ENCODE measurements at regions not wholly inside any gene's neighbourhood (a gene's known extent, or its start where the extent isn't known, plus 50 kb on each side); places are given as distances from the start of the nearest gene placed in this dataset.

DNA sequence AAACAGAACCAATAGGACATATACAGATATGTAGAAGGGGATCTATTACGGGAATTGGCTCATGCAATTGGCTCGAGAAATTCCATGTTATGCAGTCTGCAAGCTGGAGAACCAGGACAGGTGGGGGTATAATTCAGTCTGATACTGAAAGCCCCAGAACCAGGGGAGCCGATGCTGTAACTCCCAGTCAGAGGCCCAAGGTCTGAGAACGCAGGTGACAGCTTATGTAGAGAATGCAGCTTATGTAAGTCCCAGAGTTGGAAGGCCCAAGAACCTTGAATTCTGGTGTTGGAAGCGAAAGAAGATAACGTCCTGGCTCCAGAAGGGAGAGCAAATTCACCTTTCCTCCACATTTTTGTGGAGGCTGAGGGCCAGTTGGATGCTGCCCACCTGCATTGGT is 62.7 kb downstream of the CCNL1 start:
- no peak for TF ChIP-seq POLR2AphosphoS5 (IDR thresholded peaks at IDR 0.05; ENCODE audit: low read depth, low read length)
- TF ChIP-seq SIN3A (IDR thresholded peaks at IDR 0.05; ENCODE audit: borderline replicate concordance, insufficient read depth, low read depth, low read length), result no peak
- no peak for TF ChIP-seq TCF7L2 (IDR thresholded peaks at IDR 0.05; ENCODE audit: low read depth, low read length)
- TF ChIP-seq, protein P1, sequence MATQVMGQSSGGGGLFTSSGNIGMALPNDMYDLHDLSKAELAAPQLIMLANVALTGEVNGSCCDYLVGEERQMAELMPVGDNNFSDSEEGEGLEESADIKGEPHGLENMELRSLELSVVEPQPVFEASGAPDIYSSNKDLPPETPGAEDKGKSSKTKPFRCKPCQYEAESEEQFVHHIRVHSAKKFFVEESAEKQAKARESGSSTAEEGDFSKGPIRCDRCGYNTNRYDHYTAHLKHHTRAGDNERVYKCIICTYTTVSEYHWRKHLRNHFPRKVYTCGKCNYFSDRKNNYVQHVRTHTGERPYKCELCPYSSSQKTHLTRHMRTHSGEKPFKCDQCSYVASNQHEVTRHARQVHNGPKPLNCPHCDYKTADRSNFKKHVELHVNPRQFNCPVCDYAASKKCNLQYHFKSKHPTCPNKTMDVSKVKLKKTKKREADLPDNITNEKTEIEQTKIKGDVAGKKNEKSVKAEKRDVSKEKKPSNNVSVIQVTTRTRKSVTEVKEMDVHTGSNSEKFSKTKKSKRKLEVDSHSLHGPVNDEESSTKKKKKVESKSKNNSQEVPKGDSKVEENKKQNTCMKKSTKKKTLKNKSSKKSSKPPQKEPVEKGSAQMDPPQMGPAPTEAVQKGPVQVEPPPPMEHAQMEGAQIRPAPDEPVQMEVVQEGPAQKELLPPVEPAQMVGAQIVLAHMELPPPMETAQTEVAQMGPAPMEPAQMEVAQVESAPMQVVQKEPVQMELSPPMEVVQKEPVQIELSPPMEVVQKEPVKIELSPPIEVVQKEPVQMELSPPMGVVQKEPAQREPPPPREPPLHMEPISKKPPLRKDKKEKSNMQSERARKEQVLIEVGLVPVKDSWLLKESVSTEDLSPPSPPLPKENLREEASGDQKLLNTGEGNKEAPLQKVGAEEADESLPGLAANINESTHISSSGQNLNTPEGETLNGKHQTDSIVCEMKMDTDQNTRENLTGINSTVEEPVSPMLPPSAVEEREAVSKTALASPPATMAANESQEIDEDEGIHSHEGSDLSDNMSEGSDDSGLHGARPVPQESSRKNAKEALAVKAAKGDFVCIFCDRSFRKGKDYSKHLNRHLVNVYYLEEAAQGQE (IDR thresholded peaks at IDR 0.05; ENCODE audit: insufficient read depth in 1 of 2, low read depth in 2 of 2, low read length in 1 of 2), result no peak
- TF ChIP-seq, protein P2, sequence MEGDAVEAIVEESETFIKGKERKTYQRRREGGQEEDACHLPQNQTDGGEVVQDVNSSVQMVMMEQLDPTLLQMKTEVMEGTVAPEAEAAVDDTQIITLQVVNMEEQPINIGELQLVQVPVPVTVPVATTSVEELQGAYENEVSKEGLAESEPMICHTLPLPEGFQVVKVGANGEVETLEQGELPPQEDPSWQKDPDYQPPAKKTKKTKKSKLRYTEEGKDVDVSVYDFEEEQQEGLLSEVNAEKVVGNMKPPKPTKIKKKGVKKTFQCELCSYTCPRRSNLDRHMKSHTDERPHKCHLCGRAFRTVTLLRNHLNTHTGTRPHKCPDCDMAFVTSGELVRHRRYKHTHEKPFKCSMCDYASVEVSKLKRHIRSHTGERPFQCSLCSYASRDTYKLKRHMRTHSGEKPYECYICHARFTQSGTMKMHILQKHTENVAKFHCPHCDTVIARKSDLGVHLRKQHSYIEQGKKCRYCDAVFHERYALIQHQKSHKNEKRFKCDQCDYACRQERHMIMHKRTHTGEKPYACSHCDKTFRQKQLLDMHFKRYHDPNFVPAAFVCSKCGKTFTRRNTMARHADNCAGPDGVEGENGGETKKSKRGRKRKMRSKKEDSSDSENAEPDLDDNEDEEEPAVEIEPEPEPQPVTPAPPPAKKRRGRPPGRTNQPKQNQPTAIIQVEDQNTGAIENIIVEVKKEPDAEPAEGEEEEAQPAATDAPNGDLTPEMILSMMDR (IDR thresholded peaks at IDR 0.05), result no peak
- intact Hi-C loops (cut with micrococcal nuclease; ENCODE audit: unreplicated experiment) (no loop called here), in situ Hi-C loops (cut with HindIII; ENCODE audit: low pct_unique_long_range_greater_than_20kb, low sequenced_read_pairs) (no loop called here)
- BruUV-seq (replicated peaks), result no TSS peak
- DNase-seq (ENCODE audit: low read depth, low spot score), result no peak
- no peak for ATAC-seq
- CTCF ChIA-PET, result interaction anchor here (0.6 to 1.2 kb wide), 2 partner anchors 11 to 22 kb away, joined by 5 to 7 read pairs; no protein-coding TSS in a partner anchor
- Histone ChIP-seq H3K36me3 (ENCODE audit: control insufficient read depth, insufficient read depth, low read length) (no peaks in the 10 kb centered on the region), H3K4me1 (ENCODE audit: control insufficient read depth, insufficient read depth, low read length) (no peaks in the 10 kb centered on the region), H3K27me3 (ENCODE audit: control insufficient read depth, insufficient read depth, low read length) (no peaks in the 10 kb centered on the region), H3K27ac (ENCODE audit: low read length) (no peak overlapping the region), H3K9me3 (ENCODE audit: control insufficient read depth, insufficient read depth, low read depth, low read length) (no peaks in the 10 kb centered on the region), H3K4me3 (ENCODE audit: low read depth in 2 of 2, low read length in 2 of 2) (no peak overlapping the region)
- POLR2A ChIA-PET, result no interaction called here

DNA sequence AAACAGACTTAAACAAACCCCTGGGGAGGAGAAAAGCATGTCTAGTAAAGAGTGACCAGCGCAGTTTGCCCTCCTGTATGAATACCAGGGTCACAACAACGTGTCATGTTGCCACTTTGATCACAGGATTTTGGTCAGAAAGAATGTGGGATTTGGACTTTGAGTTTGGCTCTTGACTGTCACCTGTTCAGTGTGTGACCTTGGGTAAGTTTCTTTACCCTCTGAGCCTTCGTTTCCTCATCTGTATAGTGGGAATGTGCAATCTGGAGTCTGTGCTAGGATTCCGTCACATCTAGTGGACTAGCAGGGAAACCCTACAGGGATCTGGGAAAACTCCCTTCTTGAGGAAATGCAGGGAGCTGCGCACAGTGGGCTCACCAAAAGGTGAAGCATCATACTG is 63.6 kb downstream of the CCNL1 start:
- no peak for DNase-seq (ENCODE audit: low read depth, low spot score)
- ChIA-PET CTCF (no interaction called here), POLR2A (no interaction called here)
- in situ Hi-C loops (cut with HindIII; ENCODE audit: low pct_unique_long_range_greater_than_20kb, low sequenced_read_pairs) (no loop called here), intact Hi-C loops (cut with micrococcal nuclease; ENCODE audit: unreplicated experiment) (no loop called here)
- H3K9me3 ChIP-seq (ENCODE audit: control insufficient read depth, insufficient read depth, low read depth, low read length), result no peaks in the 10 kb centered on the region
- no peak overlapping the region for H3K4me3 ChIP-seq (ENCODE audit: low read depth in 2 of 2, low read length in 2 of 2)
- no peak for ATAC-seq
- H3K27me3 ChIP-seq (ENCODE audit: control insufficient read depth, insufficient read depth, low read length), result no peaks in the 10 kb centered on the region
- H3K36me3 ChIP-seq (ENCODE audit: control insufficient read depth, insufficient read depth, low read length), result no peaks in the 10 kb centered on the region
- BruUV-seq (replicated peaks), result no TSS peak
- TF ChIP-seq, protein P2 (IDR thresholded peaks at IDR 0.05), result no peak
- no peak for TF ChIP-seq POLR2AphosphoS5 (IDR thresholded peaks at IDR 0.05; ENCODE audit: low read depth, low read length)
- no peaks in the 10 kb centered on the region for H3K4me1 ChIP-seq (ENCODE audit: control insufficient read depth, insufficient read depth, low read length)
- H3K27ac ChIP-seq (ENCODE audit: low read length), result no peak overlapping the region
